ENCODE measurements at regions not wholly inside any gene's neighbourhood (a gene's known extent, or its start where the extent isn't known, plus 50 kb on each side); places are given as distances from the start of the nearest gene placed in this dataset.

GRCh38 chr13:92966341-92966740, 260.3 kb upstream of the GPC6 start:
- no peak for TF ChIP-seq ZFX (IDR thresholded peaks at IDR 0.05; ENCODE audit: borderline replicate concordance)
- no peak for TF ChIP-seq CTCF (IDR thresholded peaks at IDR 0.05)

All from 22Rv1 (cell line).